Mammary epithelial cell (primary cell): ENCODE measurements at regions not wholly inside any gene's neighbourhood (a gene's known extent, or its start where the extent isn't known, plus 50 kb on each side); places are given as distances from the start of the nearest gene placed in this dataset.

ENCODE experiments used
- CTCF ChIP-seq, 2 donors: IDR thresholded peaks in 1 of 2; conservative IDR thresholded peaks in 1 of 2; 2 replicates each; pipeline ENCODE4 v1.5.1; 2011 to 2012; ENCODE audit warnings: inconsistent platforms in 2 of 2, low read length in 2 of 2, mild to moderate bottlenecking in 2 of 2, control low read depth in 1 of 2, low read depth in 1 of 2; ENCODE audit not compliant: insufficient read depth in 1 of 2; ENCODE audit errors: extremely low read depth in 1 of 2
- EZH2 ChIP-seq: IDR thresholded peaks from 2 replicates; pipeline ENCODE4 v1.6.1; 2012; ENCODE audit warnings: low read length, inconsistent platforms, borderline replicate concordance

GRCh38 chr14:42545636-42546035 is 939.0 kb downstream of the LRFN5 start:
- no peak for TF ChIP-seq CTCF (conservative IDR thresholded peaks at IDR 0.05 in 1 of 2, IDR thresholded peaks at IDR 0.05 in 1 of 2; ENCODE audit: extremely low read depth in 1 of 2, insufficient read depth in 1 of 2, low read depth in 1 of 2, low read length in 2 of 2)
- no peak for TF ChIP-seq EZH2
